ENCODE measurements at regions not wholly inside any gene's neighbourhood (a gene's known extent, or its start where the extent isn't known, plus 50 kb on each side); places are given as distances from the start of the nearest gene placed in this dataset.
"Not testable (repeated sequence)": the region's sequence is repeated elsewhere in the genome, so short reads cannot be mapped to it uniquely, and the experiment has no call there.

DNA sequence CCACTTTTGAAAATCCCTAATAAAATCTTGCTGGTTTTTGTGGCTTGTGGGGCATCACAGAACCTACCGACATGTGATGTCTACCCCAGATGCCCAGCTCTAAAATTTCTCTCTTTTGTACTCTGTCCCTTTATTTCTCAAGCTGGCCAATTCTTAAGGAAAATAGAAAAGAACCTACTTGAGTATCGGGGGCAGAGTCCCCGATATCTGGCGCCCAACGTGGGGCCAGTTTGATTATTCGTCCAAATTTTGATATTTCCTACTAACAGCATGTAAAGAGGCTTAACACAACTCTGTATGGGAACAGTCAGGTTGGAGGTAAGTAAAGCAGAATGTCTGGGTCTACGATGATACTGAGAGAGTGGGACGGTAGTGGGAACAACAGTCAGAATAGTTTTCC is 810.6 kb downstream of the SLC6A15 start:
- H3K4me3 Mint-ChIP-seq; H3K4me1 Mint-ChIP-seq; H3K27ac Mint-ChIP-seq; H3K27me3 ChIP-seq (ENCODE audit: control insufficient read depth in 2 of 2, insufficient read depth in 2 of 2, low read length in 2 of 2); POLR2A ChIA-PET; H3K27ac ChIP-seq (ENCODE audit: low read depth, low read length); H3K27me3 Mint-ChIP-seq; intact Hi-C loops (cut with micrococcal nuclease); DNase-seq; CTCF ChIA-PET; ATAC-seq; H3K36me3 ChIP-seq (ENCODE audit: control insufficient read depth in 2 of 3, insufficient read depth in 3 of 3, low read length in 3 of 3); H3K4me1 ChIP-seq (ENCODE audit: control insufficient read depth in 2 of 2, insufficient read depth in 2 of 2, low read length in 2 of 2); H3K4me3 ChIP-seq (ENCODE audit: low read length): not testable (repeated sequence)
- Mint-ChIP-seq H3K36me3 (peaks cover 0 to 18% (median 3%) of the 10 kb centered on the region in 5 donors), H3K9me3 (peaks cover 19 to 84% (median 41%) of the 10 kb centered on the region in 11 donors)
- H3K9me3 ChIP-seq (ENCODE audit: control insufficient read depth in 2 of 3, low read length in 3 of 3): peaks cover 0 to 22% (median 0%) of the 10 kb centered on the region in 3 experiments

DNA sequence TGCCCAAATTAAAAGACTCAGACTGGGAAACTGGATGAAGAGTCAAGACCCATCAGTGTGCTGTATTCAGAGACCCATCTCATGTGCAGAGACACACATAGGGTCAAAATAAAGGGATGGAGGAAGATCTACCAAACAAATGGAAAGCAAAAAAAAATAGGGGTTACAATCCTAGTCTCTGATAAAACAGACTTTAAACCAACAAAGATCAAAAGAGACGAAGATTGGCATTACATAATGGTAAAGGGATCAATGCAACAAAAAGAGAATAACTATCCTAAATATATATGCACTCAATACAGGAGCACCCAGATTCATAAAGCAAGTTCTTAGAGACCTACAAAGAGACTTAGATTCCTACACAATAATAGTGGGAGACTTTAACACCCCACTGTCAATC is 813.0 kb downstream of the SLC6A15 start:
- H3K4me1 Mint-ChIP-seq; H3K36me3 ChIP-seq (ENCODE audit: control insufficient read depth in 2 of 3, insufficient read depth in 3 of 3, low read length in 3 of 3); H3K4me1 ChIP-seq (ENCODE audit: control insufficient read depth in 2 of 2, insufficient read depth in 2 of 2, low read length in 2 of 2); H3K27ac Mint-ChIP-seq; ATAC-seq; intact Hi-C loops (cut with micrococcal nuclease); H3K4me3 ChIP-seq (ENCODE audit: low read length); CTCF ChIA-PET; H3K27me3 ChIP-seq (ENCODE audit: control insufficient read depth in 2 of 2, insufficient read depth in 2 of 2, low read length in 2 of 2); H3K4me3 Mint-ChIP-seq; POLR2A ChIA-PET; H3K27ac ChIP-seq (ENCODE audit: low read depth, low read length); H3K27me3 Mint-ChIP-seq; DNase-seq: not testable (repeated sequence)
- Mint-ChIP-seq H3K36me3 (peaks cover 0 to 18% (median 3%) of the 10 kb centered on the region in 5 donors), H3K9me3 (peaks cover 17 to 67% (median 37%) of the 10 kb centered on the region in 11 donors)
- peaks cover 0 to 22% (median 0%) of the 10 kb centered on the region in 3 experiments for H3K9me3 ChIP-seq (ENCODE audit: control insufficient read depth in 2 of 3, low read length in 3 of 3)

DNA sequence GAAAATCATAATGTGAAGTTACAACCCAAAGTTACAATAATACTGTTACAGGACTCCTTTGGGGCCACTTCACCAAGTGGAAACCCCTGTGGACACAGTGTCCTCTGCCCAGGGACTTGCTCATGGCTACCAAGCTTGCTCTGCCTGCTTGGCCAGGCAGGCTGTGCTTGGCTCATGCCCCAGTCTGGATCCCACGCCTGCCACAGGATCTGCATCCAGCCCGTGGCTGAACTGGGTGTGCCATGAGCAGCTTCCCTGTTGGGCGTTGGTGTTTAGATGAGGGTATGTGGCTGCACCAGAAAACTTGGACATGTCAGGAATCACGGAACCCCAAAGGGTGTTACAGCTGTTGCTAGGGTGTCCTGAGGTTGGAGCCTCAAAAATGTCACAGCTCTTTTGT is 820.9 kb downstream of the SLC6A15 start:
- ATAC-seq (no peak), DNase-seq (no peak)
- Histone ChIP-seq H3K27ac (ENCODE audit: low read depth, low read length) (no peak overlapping the region), H3K36me3 (ENCODE audit: control insufficient read depth in 2 of 3, insufficient read depth in 3 of 3, low read length in 3 of 3) (no peaks in the 10 kb centered on the region), H3K9me3 (ENCODE audit: control insufficient read depth in 2 of 3, low read length in 3 of 3) (no peaks in the 10 kb centered on the region), H3K27me3 (ENCODE audit: control insufficient read depth in 2 of 2, insufficient read depth in 2 of 2, low read length in 2 of 2) (no peaks in the 10 kb centered on the region), H3K4me3 (ENCODE audit: low read length) (no peak overlapping the region), H3K4me1 (ENCODE audit: control insufficient read depth in 2 of 2, insufficient read depth in 2 of 2, low read length in 2 of 2) (no peaks in the 10 kb centered on the region)
- Mint-ChIP-seq H3K9me3 (peaks cover 0 to 11% (median 2%) of the 10 kb centered on the region in 11 donors), H3K4me3 (no peak overlapping the region), H3K27ac (no peak overlapping the region), H3K27me3 (no peaks in the 10 kb centered on the region), H3K36me3 (no peaks in the 10 kb centered on the region), H3K4me1 (no peaks in the 10 kb centered on the region)
- ChIA-PET CTCF (no interaction called here), POLR2A (no interaction called here)
- intact Hi-C loops (cut with micrococcal nuclease): no loop called here

DNA sequence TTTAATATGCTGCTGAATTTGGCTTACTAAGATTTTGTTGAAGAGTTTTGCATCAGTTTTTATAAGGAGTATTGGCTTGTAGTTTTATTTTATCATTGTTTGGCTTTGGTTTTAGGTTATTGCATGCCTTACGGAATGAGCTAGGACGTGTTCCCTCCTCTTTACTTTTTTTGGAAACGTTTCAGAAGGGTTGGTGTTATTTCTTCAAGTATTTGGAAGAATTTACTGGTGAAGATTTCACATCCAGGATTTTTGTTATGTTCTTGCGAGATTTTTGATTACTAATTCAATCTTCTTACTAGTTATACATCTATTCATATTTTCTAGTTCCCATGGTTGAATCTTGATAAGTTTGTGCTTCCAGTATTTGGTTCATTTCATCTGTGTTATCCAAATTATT is 823.2 kb downstream of the SLC6A15 start:
- CTCF ChIA-PET: no interaction called here
- Mint-ChIP-seq H3K36me3 (no peaks in the 10 kb centered on the region), H3K4me1 (no peaks in the 10 kb centered on the region), H3K9me3 (peaks cover 0 to 11% (median 2%) of the 10 kb centered on the region in 11 donors), H3K4me3 (no peak overlapping the region), H3K27ac (no peak overlapping the region), H3K27me3 (no peaks in the 10 kb centered on the region)
- intact Hi-C loops (cut with micrococcal nuclease): no loop called here
- Histone ChIP-seq H3K4me1 (ENCODE audit: control insufficient read depth in 2 of 2, insufficient read depth in 2 of 2, low read length in 2 of 2) (no peaks in the 10 kb centered on the region), H3K36me3 (ENCODE audit: control insufficient read depth in 2 of 3, insufficient read depth in 3 of 3, low read length in 3 of 3) (no peaks in the 10 kb centered on the region), H3K27ac (ENCODE audit: low read depth, low read length) (no peak overlapping the region), H3K27me3 (ENCODE audit: control insufficient read depth in 2 of 2, insufficient read depth in 2 of 2, low read length in 2 of 2) (no peaks in the 10 kb centered on the region), H3K4me3 (ENCODE audit: low read length) (no peak overlapping the region), H3K9me3 (ENCODE audit: control insufficient read depth in 2 of 3, low read length in 3 of 3) (no peaks in the 10 kb centered on the region)
- POLR2A ChIA-PET: no interaction called here
- ATAC-seq (no peak), DNase-seq (no peak)

DNA sequence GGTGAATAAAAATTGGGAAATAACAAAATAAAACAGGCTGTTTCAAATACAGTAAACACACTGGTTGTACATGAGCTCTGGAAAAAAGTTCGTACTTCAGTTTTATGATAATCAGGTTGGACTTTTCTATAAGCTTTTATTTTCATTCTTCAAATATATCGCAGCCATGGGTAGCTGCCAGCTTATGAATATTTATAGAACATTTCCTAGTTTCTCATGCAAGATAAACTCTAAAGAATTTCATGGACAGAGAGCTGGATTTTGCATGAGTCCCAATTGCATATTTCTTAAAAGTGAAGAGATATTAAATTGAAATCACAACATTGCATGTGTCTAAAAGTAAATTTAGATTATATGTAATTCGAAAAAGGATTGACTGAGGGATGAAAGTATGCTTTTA is 827.6 kb downstream of the SLC6A15 start:
- H3K9me3 Mint-ChIP-seq: peaks cover 0 to 6% (median 0%) of the 10 kb centered on the region in 11 donors
- intact Hi-C loops (cut with micrococcal nuclease): no loop called here
- no peak for ATAC-seq
- ChIA-PET CTCF (no interaction called here), POLR2A (no interaction called here)
- Histone ChIP-seq H3K4me3 (ENCODE audit: low read length) (no peak overlapping the region), H3K9me3 (ENCODE audit: control insufficient read depth in 2 of 3, low read length in 3 of 3) (no peaks in the 10 kb centered on the region), H3K27me3 (ENCODE audit: control insufficient read depth in 2 of 2, insufficient read depth in 2 of 2, low read length in 2 of 2) (no peaks in the 10 kb centered on the region), H3K27ac (ENCODE audit: low read depth, low read length) (no peak overlapping the region), H3K36me3 (ENCODE audit: control insufficient read depth in 2 of 3, insufficient read depth in 3 of 3, low read length in 3 of 3) (no peaks in the 10 kb centered on the region), H3K4me1 (ENCODE audit: control insufficient read depth in 2 of 2, insufficient read depth in 2 of 2, low read length in 2 of 2) (no peaks in the 10 kb centered on the region)
- H3K4me3 Mint-ChIP-seq: no peak overlapping the region
- H3K4me1 Mint-ChIP-seq: no peaks in the 10 kb centered on the region
- no peak overlapping the region for H3K27ac Mint-ChIP-seq
- no peak for DNase-seq
- H3K36me3 Mint-ChIP-seq: no peaks in the 10 kb centered on the region
- H3K27me3 Mint-ChIP-seq: no peaks in the 10 kb centered on the region

DNA sequence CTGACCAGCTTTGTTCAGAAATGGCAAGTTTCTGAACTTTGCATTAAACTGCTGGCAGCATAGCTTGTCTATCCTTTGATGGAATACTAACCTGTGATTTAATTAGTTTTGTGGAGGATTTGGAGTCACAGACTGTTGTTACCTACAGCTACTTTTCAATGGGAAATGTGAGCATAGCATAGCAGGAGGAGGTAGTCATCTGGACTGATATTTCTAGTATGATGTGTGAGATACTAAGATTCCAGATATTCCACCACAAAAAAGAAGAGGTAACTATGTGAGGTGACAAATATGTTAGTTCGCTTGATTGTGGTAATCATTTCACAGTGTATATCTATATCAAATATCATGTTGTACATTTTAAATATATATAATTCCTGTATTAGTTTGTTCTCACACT is 833.0 kb downstream of the SLC6A15 start:
- no peaks in the 10 kb centered on the region for H3K4me1 ChIP-seq (ENCODE audit: control insufficient read depth in 2 of 2, insufficient read depth in 2 of 2, low read length in 2 of 2)
- ATAC-seq: no peak
- ChIA-PET POLR2A (no interaction called here), CTCF (no interaction called here)
- H3K27me3 ChIP-seq (ENCODE audit: control insufficient read depth in 2 of 2, insufficient read depth in 2 of 2, low read length in 2 of 2): no peaks in the 10 kb centered on the region
- Mint-ChIP-seq H3K27ac (no peak overlapping the region), H3K4me3 (no peak overlapping the region), H3K36me3 (no peaks in the 10 kb centered on the region), H3K4me1 (no peaks in the 10 kb centered on the region), H3K9me3 (peaks cover 0 to 6% (median 4%) of the 10 kb centered on the region in 11 donors), H3K27me3 (no peaks in the 10 kb centered on the region)
- H3K9me3 ChIP-seq (ENCODE audit: control insufficient read depth in 2 of 3, low read length in 3 of 3): no peaks in the 10 kb centered on the region
- no peak for DNase-seq
- no peak overlapping the region for H3K4me3 ChIP-seq (ENCODE audit: low read length)
- H3K27ac ChIP-seq (ENCODE audit: low read depth, low read length): no peak overlapping the region
- intact Hi-C loops (cut with micrococcal nuclease): no loop called here
- H3K36me3 ChIP-seq (ENCODE audit: control insufficient read depth in 2 of 3, insufficient read depth in 3 of 3, low read length in 3 of 3): no peaks in the 10 kb centered on the region

DNA sequence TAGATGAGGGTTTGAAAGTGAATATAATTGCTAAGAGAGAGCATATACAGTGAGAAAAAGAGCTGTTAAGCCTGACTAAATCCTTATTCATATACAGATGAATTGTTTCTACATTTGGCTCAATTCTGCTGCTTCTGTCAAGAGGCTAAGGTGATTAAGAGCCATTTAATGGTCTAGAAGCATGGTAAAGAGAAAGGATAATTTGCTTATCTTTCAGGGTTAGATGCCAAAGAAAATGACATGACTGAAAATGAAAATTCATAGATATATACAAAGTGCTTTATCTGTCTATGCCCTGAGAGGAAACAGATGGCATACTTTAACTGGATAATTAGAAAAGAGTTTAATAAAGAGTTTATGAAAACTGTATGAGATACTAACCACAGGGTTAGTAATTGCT is 834.9 kb downstream of the SLC6A15 start:
- Histone ChIP-seq H3K27ac (ENCODE audit: low read depth, low read length) (no peak overlapping the region), H3K4me1 (ENCODE audit: control insufficient read depth in 2 of 2, insufficient read depth in 2 of 2, low read length in 2 of 2) (no peaks in the 10 kb centered on the region), H3K36me3 (ENCODE audit: control insufficient read depth in 2 of 3, insufficient read depth in 3 of 3, low read length in 3 of 3) (no peaks in the 10 kb centered on the region), H3K27me3 (ENCODE audit: control insufficient read depth in 2 of 2, insufficient read depth in 2 of 2, low read length in 2 of 2) (no peaks in the 10 kb centered on the region), H3K9me3 (ENCODE audit: control insufficient read depth in 2 of 3, low read length in 3 of 3) (no peaks in the 10 kb centered on the region), H3K4me3 (ENCODE audit: low read length) (no peak overlapping the region)
- no peak overlapping the region for H3K4me3 Mint-ChIP-seq
- ChIA-PET POLR2A (no interaction called here), CTCF (no interaction called here)
- H3K9me3 Mint-ChIP-seq: peaks cover 0 to 15% (median 7%) of the 10 kb centered on the region in 11 donors
- H3K27ac Mint-ChIP-seq: no peak overlapping the region
- intact Hi-C loops (cut with micrococcal nuclease): no loop called here
- no peaks in the 10 kb centered on the region for H3K27me3 Mint-ChIP-seq
- H3K4me1 Mint-ChIP-seq: no peaks in the 10 kb centered on the region
- H3K36me3 Mint-ChIP-seq: no peaks in the 10 kb centered on the region
- DNase-seq (no peak), ATAC-seq (no peak)
